HL-60 (cell line): ENCODE measurements at regions not wholly inside any gene's neighbourhood (a gene's known extent, or its start where the extent isn't known, plus 50 kb on each side); places are given as distances from the start of the nearest gene placed in this dataset.

ENCODE experiments used
- CTCF ChIP-seq: IDR thresholded peaks from one replicate; pipeline ENCODE4 v1.5.1; 2011; ENCODE audit warnings: low read length, control low read depth, inconsistent platforms; ENCODE audit not compliant: insufficient read depth
- GABPA ChIP-seq: IDR thresholded peaks from 2 replicates; pipeline ENCODE4 v1.6.1; 2012; ENCODE audit warnings: low read depth
- POLR2AphosphoS5 ChIP-seq: IDR thresholded peaks from 2 replicates; pipeline ENCODE4 v1.6.1; 2012; ENCODE audit warnings: low read depth
- REST ChIP-seq: IDR thresholded peaks from 2 replicates; pipeline ENCODE4 v1.6.1; 2012; ENCODE audit warnings: low read depth; ENCODE audit not compliant: insufficient replicate concordance

DNA sequence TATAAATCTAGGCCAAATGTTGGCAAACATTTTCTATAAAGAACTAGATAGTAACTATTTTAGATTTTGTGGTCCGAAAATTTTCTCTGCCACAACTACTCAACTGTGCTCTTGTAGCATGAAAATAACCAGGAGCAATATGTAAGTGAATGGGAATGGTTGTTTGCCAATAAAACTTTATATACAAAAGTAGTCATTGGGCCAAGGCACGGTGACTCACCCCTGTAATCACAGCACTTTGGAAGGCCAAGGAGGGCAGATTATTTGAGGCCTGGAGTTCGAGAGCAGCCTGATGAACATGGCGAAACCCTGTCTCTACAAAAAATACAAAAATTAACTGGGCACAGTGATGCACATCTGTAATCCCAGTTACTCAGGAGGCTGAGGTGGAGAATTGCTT, 617.1 kb downstream of the EPM2A start:
- TF ChIP-seq POLR2AphosphoS5 (no peak), CTCF (no peak), REST (no peak), GABPA (no peak)
